Activated CD8-positive, alpha-beta memory T cell treated with anti-CD3 and anti-CD28 coated beads, Interleukin-2, amount 10 ng/mL, durations not matched to agents 7 days and 5 days (primary cell): ENCODE measurements at regions not wholly inside any gene's neighbourhood (a gene's known extent, or its start where the extent isn't known, plus 50 kb on each side); places are given as distances from the start of the nearest gene placed in this dataset.
"Not testable (repeated sequence)": the region's sequence is repeated elsewhere in the genome, so short reads cannot be mapped to it uniquely, and the experiment has no call there.

Experiments
- ATAC-seq: fragments of 150-1000 bp; cut with Tn5 transposase; one replicate; pipeline ENCODE4 v1.10.0; 2021; ENCODE audit warnings: moderate library complexity
- CTCF ChIA-PET: fragments of 350-600 bp; sonication (Branson Sonifier 250); formaldehyde crosslinking; loops from one replicate; lab custom pipeline; 2021; ENCODE audit warnings: antibody characterized with exemption; lab: Charles Lee
- DNase-seq: peaks from one replicate; pipeline ENCODE4 v3.0.0-alpha.2; 2020
- H3K27ac Mint-ChIP-seq: one replicate; pipeline ENCODE4 v1.8.0; 2021; ENCODE audit warnings: mild to moderate bottlenecking, mixed read lengths
- H3K27me3 Mint-ChIP-seq: one replicate; pipeline ENCODE4 v1.8.0; 2021; ENCODE audit warnings: mixed read lengths
- H3K36me3 Mint-ChIP-seq: one replicate; pipeline ENCODE4 v1.8.0; 2021; ENCODE audit warnings: mild to moderate bottlenecking, mixed read lengths
- H3K4me1 Mint-ChIP-seq: one replicate; pipeline ENCODE4 v1.8.0; 2021; ENCODE audit warnings: mixed read lengths
- H3K4me3 Mint-ChIP-seq: one replicate; pipeline ENCODE4 v1.8.0; 2021; ENCODE audit warnings: mild to moderate bottlenecking, moderate library complexity, mixed read lengths
- H3K9me3 Mint-ChIP-seq: one replicate; pipeline ENCODE4 v1.8.0; 2022; ENCODE audit warnings: low read depth, mixed read lengths

GRCh38 chr7:91473619-91474018 is 209.4 kb downstream of the FZD1 start:
- Mint-ChIP-seq H3K4me1 (no peaks in the 10 kb centered on the region), H3K27me3 (no peaks in the 10 kb centered on the region), H3K9me3 (peaks cover 6% of the 10 kb centered on the region), H3K36me3 (no peaks in the 10 kb centered on the region), H3K27ac (no peak overlapping the region), H3K4me3 (no peak overlapping the region)
- ATAC-seq = no peak
- no peak for DNase-seq
- CTCF ChIA-PET = no interaction called here

GRCh38 chr7:91474074-91474473 is 209.8 kb downstream of the FZD1 start:
- Mint-ChIP-seq H3K4me1 (no peaks in the 10 kb centered on the region), H3K4me3 (no peak overlapping the region), H3K27me3 (no peaks in the 10 kb centered on the region), H3K36me3 (no peaks in the 10 kb centered on the region), H3K27ac (no peak overlapping the region), H3K9me3 (peaks cover 6% of the 10 kb centered on the region)
- CTCF ChIA-PET = no interaction called here
- DNase-seq = no peak
- ATAC-seq = no peak

- H3K4me3 Mint-ChIP-seq, CTCF ChIA-PET, ATAC-seq, H3K36me3 Mint-ChIP-seq, H3K27ac Mint-ChIP-seq, H3K4me1 Mint-ChIP-seq, DNase-seq, H3K9me3 Mint-ChIP-seq, H3K27me3 Mint-ChIP-seq: not testable (repeated sequence)
Observed at GRCh38 chr7:91480470-91480869, 216.2 kb downstream of the FZD1 start.

- ATAC-seq (no peak), DNase-seq (no peak)
- Mint-ChIP-seq H3K27ac (no peak overlapping the region), H3K27me3 (no peaks in the 10 kb centered on the region), H3K36me3 (no peaks in the 10 kb centered on the region), H3K4me1 (no peaks in the 10 kb centered on the region), H3K4me3 (no peak overlapping the region), H3K9me3 (peaks cover 6% of the 10 kb centered on the region)
- CTCF ChIA-PET = no interaction called here
Observed at GRCh38 chr7:91491868-91492267, 227.6 kb downstream of the FZD1 start.

GRCh38 chr7:91492317-91492716 is 228.1 kb downstream of the FZD1 start:
- ATAC-seq (no peak), DNase-seq (no peak)
- no peak overlapping the region for H3K4me3 Mint-ChIP-seq
- no peaks in the 10 kb centered on the region for H3K27me3 Mint-ChIP-seq
- no peak overlapping the region for H3K27ac Mint-ChIP-seq
- H3K4me1 Mint-ChIP-seq = no peaks in the 10 kb centered on the region
- no peaks in the 10 kb centered on the region for H3K36me3 Mint-ChIP-seq
- peaks cover 6% of the 10 kb centered on the region for H3K9me3 Mint-ChIP-seq
- CTCF ChIA-PET = no interaction called here

GRCh38 chr7:91492773-91493172 is 228.5 kb downstream of the FZD1 start:
- no peak for ATAC-seq
- H3K9me3 Mint-ChIP-seq = peaks cover 6% of the 10 kb centered on the region
- no peaks in the 10 kb centered on the region for H3K36me3 Mint-ChIP-seq
- CTCF ChIA-PET = no interaction called here
- no peaks in the 10 kb centered on the region for H3K27me3 Mint-ChIP-seq
- DNase-seq = no peak
- no peak overlapping the region for H3K27ac Mint-ChIP-seq
- no peaks in the 10 kb centered on the region for H3K4me1 Mint-ChIP-seq
- H3K4me3 Mint-ChIP-seq = no peak overlapping the region

GRCh38 chr7:91494450-91494849 is 230.2 kb downstream of the FZD1 start:
- H3K9me3 Mint-ChIP-seq = peaks cover 6% of the 10 kb centered on the region
- no peak overlapping the region for H3K27ac Mint-ChIP-seq
- H3K36me3 Mint-ChIP-seq = no peaks in the 10 kb centered on the region
- H3K27me3 Mint-ChIP-seq = no peaks in the 10 kb centered on the region
- ATAC-seq (no peak), DNase-seq (no peak)
- no peak overlapping the region for H3K4me3 Mint-ChIP-seq
- H3K4me1 Mint-ChIP-seq = no peaks in the 10 kb centered on the region
- CTCF ChIA-PET = no interaction called here

GRCh38 chr7:91496251-91496820 is 232.1 kb downstream of the FZD1 start:
- no peak for ATAC-seq

GRCh38 chr7:91497277-91497676 is 233.0 kb downstream of the FZD1 start:
- ATAC-seq, H3K4me1 Mint-ChIP-seq, CTCF ChIA-PET, H3K9me3 Mint-ChIP-seq, H3K36me3 Mint-ChIP-seq, DNase-seq, H3K27ac Mint-ChIP-seq, H3K4me3 Mint-ChIP-seq, H3K27me3 Mint-ChIP-seq: not testable (repeated sequence)

More at GRCh38 chr7:91496251-91496820, 232.1 kb downstream of the FZD1 start:
- Mint-ChIP-seq H3K4me1 (no peaks in the 10 kb centered on the region), H3K4me3 (no peak overlapping the region), H3K9me3 (no peaks in the 10 kb centered on the region), H3K27me3 (no peaks in the 10 kb centered on the region), H3K27ac (no peak overlapping the region), H3K36me3 (no peaks in the 10 kb centered on the region)
- DNase-seq = no peak
- CTCF ChIA-PET = no interaction called here

- H3K27ac Mint-ChIP-seq = no peak overlapping the region
- H3K4me1 Mint-ChIP-seq = no peaks in the 10 kb centered on the region
- DNase-seq (no peak), ATAC-seq (no peak)
- CTCF ChIA-PET = no interaction called here
- no peaks in the 10 kb centered on the region for H3K9me3 Mint-ChIP-seq
- H3K36me3 Mint-ChIP-seq = no peaks in the 10 kb centered on the region
- no peak overlapping the region for H3K4me3 Mint-ChIP-seq
- H3K27me3 Mint-ChIP-seq = no peaks in the 10 kb centered on the region
Observed at GRCh38 chr7:91503934-91504555, 239.8 kb downstream of the FZD1 start.

GRCh38 chr7:91504919-91505318 is 240.7 kb downstream of the FZD1 start:
- no peak overlapping the region for H3K4me3 Mint-ChIP-seq

GRCh38 chr7:91506966-91507365 is 242.7 kb downstream of the FZD1 start:
- H3K4me1 Mint-ChIP-seq, CTCF ChIA-PET, H3K9me3 Mint-ChIP-seq, H3K36me3 Mint-ChIP-seq, H3K27me3 Mint-ChIP-seq, H3K27ac Mint-ChIP-seq, H3K4me3 Mint-ChIP-seq, ATAC-seq, DNase-seq: not testable (repeated sequence)

More at GRCh38 chr7:91504919-91505318, 240.7 kb downstream of the FZD1 start:
- DNase-seq (no peak), ATAC-seq (no peak)
- no peaks in the 10 kb centered on the region for H3K27me3 Mint-ChIP-seq
- CTCF ChIA-PET = no interaction called here
- no peaks in the 10 kb centered on the region for H3K9me3 Mint-ChIP-seq
- H3K27ac Mint-ChIP-seq = no peak overlapping the region
- H3K4me1 Mint-ChIP-seq = no peaks in the 10 kb centered on the region
- H3K36me3 Mint-ChIP-seq = no peaks in the 10 kb centered on the region

- H3K4me1 Mint-ChIP-seq, ATAC-seq, H3K27ac Mint-ChIP-seq, H3K4me3 Mint-ChIP-seq, H3K36me3 Mint-ChIP-seq, H3K27me3 Mint-ChIP-seq, CTCF ChIA-PET, DNase-seq, H3K9me3 Mint-ChIP-seq: not testable (repeated sequence)
Observed at GRCh38 chr7:91511861-91512260, 247.6 kb downstream of the FZD1 start.

- peaks cover under 1% of the 10 kb centered on the region for H3K9me3 Mint-ChIP-seq
- H3K27me3 Mint-ChIP-seq = no peaks in the 10 kb centered on the region
- CTCF ChIA-PET = no interaction called here
- H3K4me3 Mint-ChIP-seq = no peak overlapping the region
- ATAC-seq (no peak), DNase-seq (no peak)
- H3K36me3 Mint-ChIP-seq = no peaks in the 10 kb centered on the region
- H3K27ac Mint-ChIP-seq = no peak overlapping the region
- H3K4me1 Mint-ChIP-seq = no peaks in the 10 kb centered on the region
Observed at GRCh38 chr7:91512958-91513357, 248.7 kb downstream of the FZD1 start.
